Activated naive CD8-positive, alpha-beta T cell treated with anti-CD3 and anti-CD28 coated beads, Interleukin-2, amount 50 U/mL, for 24 hours (primary cell): ENCODE measurements at regions not wholly inside any gene's neighbourhood (a gene's known extent, or its start where the extent isn't known, plus 50 kb on each side); places are given as distances from the start of the nearest gene placed in this dataset.

Experiments
- ATAC-seq: fragments of 150-1000 bp; cut with Tn5 transposase; one replicate; pipeline ENCODE4 v1.10.0; 2021
- DNase-seq: peaks from one replicate; pipeline ENCODE4 v3.0.0; 2021
- H3K27ac Mint-ChIP-seq: one replicate; pipeline ENCODE4 v1.8.0; 2021; ENCODE audit warnings: mild to moderate bottlenecking, mixed read lengths
- H3K27me3 Mint-ChIP-seq: one replicate; pipeline ENCODE4 v1.8.0; 2021; ENCODE audit warnings: mixed read lengths
- H3K36me3 Mint-ChIP-seq: one replicate; pipeline ENCODE4 v1.8.0; 2021; ENCODE audit warnings: low read depth, mixed read lengths
- H3K4me1 Mint-ChIP-seq: one replicate; pipeline ENCODE4 v1.8.0; 2021; ENCODE audit warnings: mixed read lengths
- H3K4me3 Mint-ChIP-seq: one replicate; pipeline ENCODE4 v1.8.0; 2021; ENCODE audit warnings: mild to moderate bottlenecking, moderate library complexity, mixed read lengths
- H3K9me3 Mint-ChIP-seq: one replicate; pipeline ENCODE4 v1.8.0; 2021; ENCODE audit warnings: mixed read lengths

DNA sequence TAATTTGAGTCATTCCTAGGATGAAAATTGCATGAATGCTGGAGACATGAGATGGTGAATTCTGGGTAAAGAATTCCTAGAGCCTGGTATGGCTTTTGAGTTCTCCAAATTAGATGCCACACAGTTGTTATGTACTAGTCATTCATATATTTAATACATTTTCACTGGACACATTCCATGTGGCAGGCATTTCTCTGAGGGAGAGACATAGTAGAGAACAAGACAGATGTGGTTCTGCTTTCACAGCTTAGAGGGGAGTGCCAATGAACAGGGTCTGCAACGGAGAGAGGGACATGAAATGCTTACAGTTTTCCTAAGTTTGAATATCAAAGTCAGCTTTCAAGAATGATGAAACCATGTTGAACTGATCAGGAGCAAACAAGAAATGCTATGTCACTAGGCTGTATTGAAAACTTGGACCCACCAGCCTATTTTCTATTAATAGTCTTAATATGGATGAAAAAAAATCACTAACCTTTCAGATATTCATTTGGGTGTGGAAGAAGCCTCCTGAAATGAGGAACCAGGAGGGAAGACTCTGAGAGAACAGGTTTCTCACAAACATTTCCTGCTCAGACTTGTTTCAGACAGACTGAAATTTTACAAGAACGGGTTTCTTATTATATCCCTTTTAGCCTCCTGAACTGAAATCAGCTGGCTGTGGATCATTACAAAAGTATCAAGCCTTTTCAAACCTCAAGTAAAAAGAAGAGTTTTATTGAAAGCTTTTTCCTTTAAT is 276.0 kb upstream of the TET2 start:
- DNase-seq (no peak), ATAC-seq (no peak)
- no peak overlapping the region for H3K4me3 Mint-ChIP-seq
- H3K36me3 Mint-ChIP-seq = no peaks in the 10 kb centered on the region
- no peaks in the 10 kb centered on the region for H3K4me1 Mint-ChIP-seq
- H3K27me3 Mint-ChIP-seq = peaks cover 2% of the 10 kb centered on the region
- H3K27ac Mint-ChIP-seq = no peak overlapping the region
- no peaks in the 10 kb centered on the region for H3K9me3 Mint-ChIP-seq

GRCh38 chr4:104878936-104879335 is 267.7 kb upstream of the TET2 start:
- peaks cover 13% of the 10 kb centered on the region for H3K4me1 Mint-ChIP-seq
- no peaks in the 10 kb centered on the region for H3K36me3 Mint-ChIP-seq
- no peak overlapping the region for H3K4me3 Mint-ChIP-seq
- no peaks in the 10 kb centered on the region for H3K9me3 Mint-ChIP-seq
- DNase-seq (no peak), ATAC-seq (no peak)
- H3K27me3 Mint-ChIP-seq = no peaks in the 10 kb centered on the region
- H3K27ac Mint-ChIP-seq = no peak overlapping the region

GRCh38 chr4:104879367-104879766 is 267.3 kb upstream of the TET2 start:
- Mint-ChIP-seq H3K4me1 (peaks cover 13% of the 10 kb centered on the region), H3K27me3 (no peaks in the 10 kb centered on the region), H3K27ac (no peak overlapping the region), H3K4me3 (peak overlapping the region; percentile 2), H3K9me3 (no peaks in the 10 kb centered on the region), H3K36me3 (no peaks in the 10 kb centered on the region)
- ATAC-seq (no peak), DNase-seq (no peak)

- Mint-ChIP-seq H3K4me3 (no peak overlapping the region), H3K9me3 (no peaks in the 10 kb centered on the region), H3K36me3 (no peaks in the 10 kb centered on the region), H3K27ac (no peak overlapping the region), H3K4me1 (peaks cover 13% of the 10 kb centered on the region), H3K27me3 (no peaks in the 10 kb centered on the region)
- ATAC-seq (no peak), DNase-seq (no peak)
These were observed 266.8 kb upstream of the TET2 start for GRCh38 chr4:104879854-104880253.

GRCh38 chr4:104881136-104881886 is 265.4 kb upstream of the TET2 start:
- ATAC-seq (no peak), DNase-seq (no peak)
- H3K27ac Mint-ChIP-seq = no peak overlapping the region
- H3K9me3 Mint-ChIP-seq = no peaks in the 10 kb centered on the region
- H3K4me1 Mint-ChIP-seq = peaks cover 13% of the 10 kb centered on the region
- H3K27me3 Mint-ChIP-seq = no peaks in the 10 kb centered on the region
- no peak overlapping the region for H3K4me3 Mint-ChIP-seq
- no peaks in the 10 kb centered on the region for H3K36me3 Mint-ChIP-seq

GRCh38 chr4:104890598-104891275 is 255.9 kb upstream of the TET2 start:
- Mint-ChIP-seq H3K4me3 (no peak overlapping the region), H3K36me3 (no peaks in the 10 kb centered on the region), H3K27ac (no peak overlapping the region), H3K9me3 (peaks cover 9% of the 10 kb centered on the region), H3K27me3 (no peaks in the 10 kb centered on the region), H3K4me1 (peaks cover 13% of the 10 kb centered on the region)
- ATAC-seq (no peak), DNase-seq (no peak)

DNA sequence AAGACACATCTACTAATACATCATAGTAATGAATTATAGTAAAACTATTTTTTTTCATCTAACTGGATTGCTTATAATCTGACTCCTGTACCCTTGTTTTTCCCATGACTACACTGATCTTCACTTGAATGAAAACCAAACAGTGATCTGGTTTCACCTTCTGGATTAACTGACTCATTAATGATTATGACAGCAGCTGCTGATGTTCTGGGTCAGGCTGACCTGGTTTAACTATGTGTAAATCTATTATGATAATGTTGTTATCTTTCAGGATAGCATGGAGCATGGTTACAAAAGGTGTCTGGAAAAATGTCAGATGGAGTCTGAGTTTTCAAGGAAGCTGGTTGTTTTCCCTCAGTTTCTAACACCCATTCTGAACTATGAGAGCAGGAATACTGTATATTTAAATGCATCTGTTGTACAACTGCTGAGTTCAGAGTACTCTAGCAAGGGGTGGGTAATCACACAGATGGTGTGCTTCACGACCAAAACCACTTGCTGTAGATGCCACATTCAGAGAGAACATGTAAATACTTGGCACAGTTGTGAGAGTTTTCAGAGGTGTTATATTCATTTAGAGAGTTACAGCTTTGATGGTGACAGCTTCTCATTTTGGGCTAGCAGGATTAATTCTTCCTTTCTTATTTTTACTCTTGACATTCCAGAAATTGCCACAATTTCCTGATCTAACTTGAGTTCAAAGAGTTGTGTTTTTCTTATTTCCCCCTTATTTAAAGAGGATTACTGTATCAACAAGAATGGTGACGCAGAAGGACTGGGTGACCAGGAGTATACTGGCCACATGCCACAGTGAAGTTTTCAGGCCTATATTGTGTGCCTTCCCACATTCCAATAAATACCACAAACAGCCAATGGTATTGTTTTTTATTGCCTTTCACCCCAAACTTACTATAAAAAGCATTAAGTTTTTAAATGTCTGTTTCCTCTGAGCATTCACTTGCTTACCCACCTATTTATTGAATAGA is 249.7 kb upstream of the TET2 start:
- H3K4me3 Mint-ChIP-seq = no peak overlapping the region
- DNase-seq (no peak), ATAC-seq (peak; percentile 54)
- H3K27ac Mint-ChIP-seq = no peak overlapping the region
- no peaks in the 10 kb centered on the region for H3K27me3 Mint-ChIP-seq
- H3K9me3 Mint-ChIP-seq = peaks cover 16% of the 10 kb centered on the region
- H3K4me1 Mint-ChIP-seq = peaks cover 25% of the 10 kb centered on the region
- no peaks in the 10 kb centered on the region for H3K36me3 Mint-ChIP-seq

DNA sequence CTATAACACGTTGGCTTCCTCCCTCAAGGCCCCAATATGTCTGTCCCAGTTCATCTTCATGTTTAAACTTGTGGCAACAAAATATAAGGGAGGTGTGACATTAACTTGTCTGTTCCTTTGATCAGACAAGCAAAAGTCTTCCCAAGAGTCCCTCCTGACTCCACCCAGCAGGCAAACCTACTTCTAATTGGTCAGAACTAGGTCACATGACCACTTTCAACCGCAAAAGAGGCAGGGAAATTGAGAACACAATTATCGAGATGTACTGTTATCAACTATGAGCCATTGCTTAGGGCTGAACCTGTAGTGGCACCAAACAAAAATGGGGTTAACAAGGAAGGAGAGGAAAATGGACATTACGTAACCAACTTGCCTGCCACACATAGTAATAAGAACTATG is 246.8 kb upstream of the TET2 start:
- DNase-seq (no peak), ATAC-seq (no peak)
- H3K4me3 Mint-ChIP-seq = no peak overlapping the region
- no peaks in the 10 kb centered on the region for H3K27me3 Mint-ChIP-seq
- H3K9me3 Mint-ChIP-seq = peaks cover 6% of the 10 kb centered on the region
- H3K36me3 Mint-ChIP-seq = no peaks in the 10 kb centered on the region
- H3K27ac Mint-ChIP-seq = no peak overlapping the region
- H3K4me1 Mint-ChIP-seq = peaks cover 23% of the 10 kb centered on the region

DNA sequence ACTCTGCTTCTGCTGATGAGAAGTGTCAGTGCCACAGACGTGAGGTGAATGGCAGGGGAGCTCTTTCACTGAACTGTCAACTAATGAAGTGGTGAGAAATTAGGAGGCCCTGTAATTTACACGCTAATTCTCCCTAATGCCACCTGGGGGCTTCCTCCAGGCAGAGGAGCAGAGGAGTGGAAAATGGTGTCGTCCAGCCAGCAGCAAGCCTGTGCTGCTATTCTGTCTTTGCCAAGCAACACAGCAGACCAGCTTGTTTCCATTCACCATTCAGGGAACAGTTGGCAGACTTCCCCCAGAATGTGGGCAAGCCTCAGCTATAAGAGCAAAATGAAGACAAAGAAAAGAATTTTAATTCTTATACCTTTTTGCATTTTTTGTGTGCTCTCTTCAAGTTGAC is 245.2 kb upstream of the TET2 start:
- Mint-ChIP-seq H3K9me3 (peaks cover 6% of the 10 kb centered on the region), H3K4me1 (peaks cover 12% of the 10 kb centered on the region), H3K27me3 (no peaks in the 10 kb centered on the region), H3K27ac (no peak overlapping the region), H3K36me3 (no peaks in the 10 kb centered on the region), H3K4me3 (no peak overlapping the region)
- ATAC-seq (no peak), DNase-seq (no peak)

GRCh38 chr4:104901961-104902605 is 244.6 kb upstream of the TET2 start:
- Mint-ChIP-seq H3K4me3 (no peak overlapping the region), H3K27ac (no peak overlapping the region), H3K9me3 (peaks cover 6% of the 10 kb centered on the region), H3K36me3 (no peaks in the 10 kb centered on the region), H3K4me1 (peaks cover 6% of the 10 kb centered on the region), H3K27me3 (no peaks in the 10 kb centered on the region)
- ATAC-seq (no peak), DNase-seq (no peak)

DNA sequence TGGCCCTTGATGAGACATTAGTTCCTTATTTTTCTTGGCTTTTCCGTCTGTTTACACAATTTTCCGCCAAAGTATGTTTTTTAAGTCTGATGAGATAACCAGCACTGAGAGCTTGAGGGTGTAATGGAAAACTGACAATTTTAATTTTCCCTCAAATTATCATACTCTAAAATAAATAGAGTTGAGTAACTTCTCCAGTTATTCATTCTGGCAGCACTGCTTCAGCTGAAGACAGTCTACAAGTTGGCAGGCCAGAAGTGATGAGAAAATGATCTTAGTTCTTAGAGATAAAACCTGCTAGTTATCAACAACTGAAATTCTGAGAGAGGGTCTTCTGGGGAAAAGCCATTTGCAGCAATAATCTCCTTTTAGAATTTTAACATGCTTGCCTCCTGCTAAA is 241.6 kb upstream of the TET2 start:
- H3K27me3 Mint-ChIP-seq = no peaks in the 10 kb centered on the region
- no peaks in the 10 kb centered on the region for H3K9me3 Mint-ChIP-seq
- no peaks in the 10 kb centered on the region for H3K36me3 Mint-ChIP-seq
- H3K27ac Mint-ChIP-seq = no peak overlapping the region
- ATAC-seq (no peak), DNase-seq (no peak)
- peaks cover 4% of the 10 kb centered on the region for H3K4me1 Mint-ChIP-seq
- H3K4me3 Mint-ChIP-seq = no peak overlapping the region

- Mint-ChIP-seq H3K4me1 (peaks cover 4% of the 10 kb centered on the region), H3K36me3 (no peaks in the 10 kb centered on the region)
These were observed 241.1 kb upstream of the TET2 start for GRCh38 chr4:104905546-104905945.

GRCh38 chr4:104906276-104906675 is 240.4 kb upstream of the TET2 start:
- H3K4me1 Mint-ChIP-seq = peaks cover 4% of the 10 kb centered on the region
- H3K36me3 Mint-ChIP-seq = no peaks in the 10 kb centered on the region
- no peak for ATAC-seq
- no peaks in the 10 kb centered on the region for H3K9me3 Mint-ChIP-seq
- H3K4me3 Mint-ChIP-seq = no peak overlapping the region
- DNase-seq = no peak
- H3K27me3 Mint-ChIP-seq = no peaks in the 10 kb centered on the region
- no peak overlapping the region for H3K27ac Mint-ChIP-seq

More at GRCh38 chr4:104905546-104905945, 241.1 kb upstream of the TET2 start:
- Mint-ChIP-seq H3K4me3 (no peak overlapping the region), H3K27me3 (no peaks in the 10 kb centered on the region), H3K27ac (no peak overlapping the region), H3K9me3 (no peaks in the 10 kb centered on the region)
- ATAC-seq (no peak), DNase-seq (no peak)
